Endothelial cell of umbilical vein (primary cell): ENCODE measurements at regions not wholly inside any gene's neighbourhood (a gene's known extent, or its start where the extent isn't known, plus 50 kb on each side); places are given as distances from the start of the nearest gene placed in this dataset.
A peak's percentile ranks its signal among the peaks of the same experiment; 100 is the strongest.

Experiments
- BruUV-seq: library from RNA; stranded (reverse); fragments of 400-500 nt; replicated peaks from 2 replicates; lab custom pipeline; 2021; lab: Mats Ljungman, UMichigan
- CTCF ChIA-PET: fragments of 300-600, 350-600 bp; sonication (Branson Sonifier 250); formaldehyde crosslinking; loops from one replicate; lab custom pipeline; 2021; ENCODE audit warnings: antibody characterized with exemption, inconsistent platforms; lab: Charles Lee
- POLR2A ChIA-PET: fragments of 300-600, 350-600 bp; sonication (Branson Sonifier 250); formaldehyde crosslinking; loops from one replicate; lab custom pipeline; 2021; ENCODE audit warnings: antibody characterized with exemption, inconsistent platforms; lab: Charles Lee
- DNase-seq: peaks from one replicate; pipeline ENCODE4 v3.0.0-alpha.2; 2011; ENCODE audit warnings: low read depth, low spot score
- FAIRE-seq: peaks from 2 replicates; lab custom pipeline; 2011; peaks lifted over from hg19 to GRCh38; lab: Jason Lieb, UNC
- H2AFZ ChIP-seq: 2 replicates; pipeline ENCODE4 v1.6.0; 2012; ENCODE audit warnings: low read depth, low read length, control low read depth, inconsistent platforms
- H3K27ac ChIP-seq: 2 replicates; pipeline ENCODE4 v1.5.1; 2011; ENCODE audit warnings: low read depth, mild to moderate bottlenecking, control low read depth, low read length, moderate library complexity; ENCODE audit not compliant: insufficient read depth
- H3K27me3 ChIP-seq, 2 experiments: 2 replicates each; pipeline versions ENCODE4 v1.6.0 to v1.6.1; 2011; ENCODE audit warnings: low read length in 2 of 2, mixed read lengths in 1 of 2; ENCODE audit not compliant: control insufficient read depth in 2 of 2, insufficient read depth in 2 of 2
- H3K36me3 ChIP-seq, 2 experiments: 2 replicates in 1 of 2; 3 replicates in 1 of 2; pipeline ENCODE4 v1.5.1; 2011; ENCODE audit warnings: low read length in 2 of 2, mild to moderate bottlenecking in 1 of 2, moderate library complexity in 1 of 2; ENCODE audit not compliant: control insufficient read depth in 2 of 2, insufficient read depth in 2 of 2; ENCODE audit errors: extremely low read depth in 1 of 2
- H3K4me1 ChIP-seq: 3 replicates; pipeline ENCODE4 v1.5.1; 2011; ENCODE audit warnings: mild to moderate bottlenecking, low read length; ENCODE audit not compliant: control insufficient read depth, insufficient read depth; ENCODE audit errors: extremely low read depth
- H3K4me2 ChIP-seq: 2 replicates; pipeline ENCODE4 v1.6.1; 2011; ENCODE audit warnings: low read length, control low read depth, mixed read lengths; ENCODE audit not compliant: insufficient read depth
- H3K4me3 ChIP-seq, 3 experiments: fragments of 200-600 bp in 1 of 3; sonication (generic), shearing (Covaris generic) in 1 of 3; replicated peaks in 1 of 3; 2 replicates each; pipeline ENCODE4 v1.5.1; 2011 to 2016; ENCODE audit warnings: control low read depth in 3 of 3, low read length in 3 of 3, mild to moderate bottlenecking in 2 of 3, inconsistent platforms in 1 of 3, low read depth in 1 of 3, moderate library complexity in 1 of 3; ENCODE audit not compliant: insufficient read depth in 1 of 3
- H3K79me2 ChIP-seq: 2 replicates; pipeline ENCODE4 v1.6.0; 2012; ENCODE audit warnings: low read length, inconsistent platforms; ENCODE audit not compliant: control insufficient read depth, insufficient read depth
- H3K9ac ChIP-seq: replicated peaks from 2 replicates; pipeline ENCODE3; 2011; ENCODE audit warnings: low read length, control low read depth; ENCODE audit not compliant: insufficient read depth; ENCODE audit errors: extremely low read depth
- H3K9me1 ChIP-seq: replicated peaks from 3 replicates; pipeline ENCODE4 v1.6.0; 2011; ENCODE audit warnings: mild to moderate bottlenecking, low read length; ENCODE audit not compliant: control insufficient read depth, insufficient read depth; ENCODE audit errors: extremely low read depth
- H3K9me3 ChIP-seq: replicated peaks from 2 replicates; pipeline ENCODE4 v1.5.1; 2012; ENCODE audit warnings: low read length, inconsistent platforms; ENCODE audit not compliant: control insufficient read depth, insufficient read depth
- H4K20me1 ChIP-seq: replicated peaks from 2 replicates; pipeline ENCODE3; 2011; ENCODE audit warnings: mild to moderate bottlenecking, low read length; ENCODE audit not compliant: control insufficient read depth, insufficient read depth; ENCODE audit errors: extremely low read depth
- EZH2 ChIP-seq: IDR thresholded peaks from 2 replicates; pipeline ENCODE4 v1.6.1; 2012; ENCODE audit warnings: borderline replicate concordance, low read depth, mild to moderate bottlenecking, moderate library complexity, low read length, inconsistent platforms; ENCODE audit not compliant: severe bottlenecking
- FOS ChIP-seq: IDR thresholded peaks from 2 replicates; pipeline ENCODE4 v1.6.1; 2011; ENCODE audit warnings: mild to moderate bottlenecking, low read length, moderate library complexity, borderline replicate concordance; ENCODE audit not compliant: insufficient read depth
- GATA2 ChIP-seq: IDR thresholded peaks from 2 replicates; pipeline ENCODE4 v1.7.0; 2011; ENCODE audit warnings: low read depth, mild to moderate bottlenecking, moderate library complexity, mixed read lengths, low read length; ENCODE audit not compliant: insufficient read length, insufficient read depth
- JUN ChIP-seq: IDR thresholded peaks from 2 replicates; pipeline ENCODE4 v1.6.1; 2011; ENCODE audit warnings: borderline replicate concordance, low read depth; ENCODE audit not compliant: insufficient read length, insufficient read depth
- MYC ChIP-seq: IDR thresholded peaks from one replicate; pipeline ENCODE4 v1.6.1; 2011; ENCODE audit warnings: mild to moderate bottlenecking, low read depth, low read length
- POLR2A ChIP-seq: IDR thresholded peaks from 2 replicates; pipeline ENCODE4 v1.6.1; 2012; ENCODE audit warnings: low read depth, mild to moderate bottlenecking, control low read depth, low read length
- POLR2AphosphoS5 ChIP-seq: IDR thresholded peaks from 2 replicates; pipeline ENCODE4 v1.6.1; 2012; ENCODE audit warnings: low read depth, mild to moderate bottlenecking, control low read depth, low read length, moderate library complexity; ENCODE audit not compliant: insufficient read depth
- dilution Hi-C: fragments of 300-500 bp; cut with MboI; formaldehyde crosslinking; loops from one replicate; pipeline ENCODE4 v1.15.0; 2019; ENCODE audit warnings: low sequenced_read_pairs; ENCODE audit not compliant: extremely low pct_ligation_motif_present
- intact Hi-C: fragments of 100-400 bp; cut with micrococcal nuclease; formaldehyde crosslinking; loops from one replicate; pipeline ENCODE4 v1.10.0; 2022
- TF ChIP-seq, protein P1 (sequence below): IDR thresholded peaks from 2 replicates; pipeline ENCODE4 v1.6.1; 2011; ENCODE audit not compliant: insufficient read depth, insufficient read length
- TF ChIP-seq, protein P2 (sequence below), 2 donors: IDR thresholded peaks; 1 replicate in 1 of 2; 2 replicates in 1 of 2; pipeline ENCODE4 v1.5.1; 2011; ENCODE audit warnings: low read length in 2 of 2, mild to moderate bottlenecking in 2 of 2, moderate library complexity in 2 of 2, control low read depth in 1 of 2, inconsistent platforms in 1 of 2, low read depth in 1 of 2; ENCODE audit not compliant: insufficient read depth in 1 of 2; ENCODE audit errors: extremely low read depth in 1 of 2

DNA sequence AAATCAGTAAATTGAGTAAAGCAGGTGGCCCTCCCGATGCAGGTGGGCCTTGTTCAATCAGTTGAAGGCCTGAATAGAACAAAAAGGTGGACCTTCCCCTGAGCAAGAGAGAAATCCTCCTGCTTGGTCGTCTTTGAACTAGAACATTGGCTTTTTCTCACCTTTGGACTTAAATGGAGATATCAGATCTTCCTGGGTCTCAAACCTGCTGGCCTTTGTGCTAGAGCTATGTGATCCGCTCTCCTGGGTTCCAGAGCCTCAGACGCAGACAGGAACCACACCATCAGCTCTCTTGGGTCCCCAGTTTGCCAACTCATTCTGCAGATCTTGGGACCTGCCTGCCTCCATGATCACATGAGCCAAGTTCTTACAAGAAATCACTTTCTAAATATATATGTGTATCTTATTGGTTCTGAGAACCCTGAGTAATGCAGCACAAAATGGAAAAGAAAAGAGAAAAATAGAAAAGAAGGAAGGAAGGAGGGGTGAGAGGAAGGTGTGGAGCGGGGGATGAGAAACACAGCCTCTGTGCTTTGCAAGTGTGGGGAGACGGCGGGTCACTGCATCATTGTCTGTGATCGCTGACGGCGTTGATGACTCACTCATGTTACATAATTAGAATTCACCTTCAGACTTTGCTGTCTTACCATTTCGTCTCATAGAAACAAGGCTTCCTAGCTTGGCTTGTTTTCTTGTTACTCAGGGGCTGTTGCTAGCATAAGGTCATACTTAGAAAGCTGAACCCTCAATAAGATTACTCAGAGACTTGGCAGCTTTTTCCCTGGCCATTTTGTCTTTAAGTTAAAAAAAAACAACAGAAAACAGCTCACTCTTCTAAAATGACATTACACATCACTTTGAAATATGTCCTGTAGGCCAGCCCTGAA, 85.7 kb upstream of the NEDD9 start:
- intact Hi-C loops, result loop anchor here (1.0 to 2.0 kb wide), 22 partner anchors 36 to 972 kb away; partner anchors contain the start of genes EDN1, NEDD9 and SMIM13
- CTCF ChIA-PET, result interaction anchor here (0.6 to 1.6 kb wide), 12 partner anchors 27 to 178 kb away, joined by 3 to 12 read pairs (median 3); partner anchors contain the start of gene NEDD9
- H3K27ac ChIP-seq, result peak overlapping the region; percentile 100
- POLR2A ChIA-PET, result interaction anchor here (0.6 to 1.1 kb wide), 5 partner anchors 16 to 185 kb away, joined by 3 to 9 read pairs (median 5); partner anchors contain the start of gene NEDD9
- dilution Hi-C loops, result no loop called here
- H3K27me3 ChIP-seq, result no peaks in the 10 kb centered on the region
- no peak for TF ChIP-seq EZH2
- TF ChIP-seq JUN, result peak; percentile 100
- peak; percentile 68 for TF ChIP-seq GATA2
- peak; percentile 76 for TF ChIP-seq POLR2AphosphoS5
- TF ChIP-seq POLR2A, result no peak
- TF ChIP-seq, protein P1, sequence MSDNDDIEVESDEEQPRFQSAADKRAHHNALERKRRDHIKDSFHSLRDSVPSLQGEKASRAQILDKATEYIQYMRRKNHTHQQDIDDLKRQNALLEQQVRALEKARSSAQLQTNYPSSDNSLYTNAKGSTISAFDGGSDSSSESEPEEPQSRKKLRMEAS, result no peak
- TF ChIP-seq, protein P2, sequence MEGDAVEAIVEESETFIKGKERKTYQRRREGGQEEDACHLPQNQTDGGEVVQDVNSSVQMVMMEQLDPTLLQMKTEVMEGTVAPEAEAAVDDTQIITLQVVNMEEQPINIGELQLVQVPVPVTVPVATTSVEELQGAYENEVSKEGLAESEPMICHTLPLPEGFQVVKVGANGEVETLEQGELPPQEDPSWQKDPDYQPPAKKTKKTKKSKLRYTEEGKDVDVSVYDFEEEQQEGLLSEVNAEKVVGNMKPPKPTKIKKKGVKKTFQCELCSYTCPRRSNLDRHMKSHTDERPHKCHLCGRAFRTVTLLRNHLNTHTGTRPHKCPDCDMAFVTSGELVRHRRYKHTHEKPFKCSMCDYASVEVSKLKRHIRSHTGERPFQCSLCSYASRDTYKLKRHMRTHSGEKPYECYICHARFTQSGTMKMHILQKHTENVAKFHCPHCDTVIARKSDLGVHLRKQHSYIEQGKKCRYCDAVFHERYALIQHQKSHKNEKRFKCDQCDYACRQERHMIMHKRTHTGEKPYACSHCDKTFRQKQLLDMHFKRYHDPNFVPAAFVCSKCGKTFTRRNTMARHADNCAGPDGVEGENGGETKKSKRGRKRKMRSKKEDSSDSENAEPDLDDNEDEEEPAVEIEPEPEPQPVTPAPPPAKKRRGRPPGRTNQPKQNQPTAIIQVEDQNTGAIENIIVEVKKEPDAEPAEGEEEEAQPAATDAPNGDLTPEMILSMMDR (IDR thresholded peaks at IDR 0.05; ENCODE audit: extremely low read depth in 1 of 2, insufficient read depth in 1 of 2, low read depth in 1 of 2, low read length in 2 of 2), result no peak
- peak; percentile 99 for TF ChIP-seq FOS
- TF ChIP-seq MYC, result peak; percentile 40
- H3K79me2 ChIP-seq, result no peaks in the 10 kb centered on the region
- H3K4me2 ChIP-seq, result peak overlapping the region; percentile 13
- H3K36me3 ChIP-seq, result no peaks in the 10 kb centered on the region
- peak overlapping the region; percentile 91 for H3K9ac ChIP-seq
- FAIRE-seq (peak; percentile 96), DNase-seq (peak; percentile 99)
- no peaks in the 10 kb centered on the region for H3K9me3 ChIP-seq
- no peak overlapping the region for H2AFZ ChIP-seq
- BruUV-seq, result TSS peak; percentile 75
- peaks cover 37% of the 10 kb centered on the region for H3K4me1 ChIP-seq
- H3K4me3 ChIP-seq, result no peak overlapping the region
- no peaks in the 10 kb centered on the region for H3K9me1 ChIP-seq
- H4K20me1 ChIP-seq, result no peaks in the 10 kb centered on the region
